Skeletal muscle cell (primary cell): ENCODE measurements at regions not wholly inside any gene's neighbourhood (a gene's known extent, or its start where the extent isn't known, plus 50 kb on each side); places are given as distances from the start of the nearest gene placed in this dataset.

Experiments
- DNase-seq: peaks from one replicate; pipeline ENCODE4 v3.0.0-alpha.2; 2010; ENCODE audit warnings: low read depth
- H3K4me3 ChIP-seq: 2 replicates; pipeline ENCODE4 v1.5.1; 2011; ENCODE audit warnings: low read depth, mild to moderate bottlenecking, control low read depth, low read length, moderate library complexity

GRCh38 chr1:221605569-221605968 lies 136.3 kb downstream of the DUSP10 start:
- no peak overlapping the region for H3K4me3 ChIP-seq
- no peak for DNase-seq

- DNase-seq, result no peak
- no peak overlapping the region for H3K4me3 ChIP-seq
Measured at GRCh38 chr1:221606256-221606655, 135.6 kb downstream of the DUSP10 start.

- no peak overlapping the region for H3K4me3 ChIP-seq
- no peak for DNase-seq
Measured at GRCh38 chr1:221608835-221609320, 133.0 kb downstream of the DUSP10 start.

- no peak overlapping the region for H3K4me3 ChIP-seq
- DNase-seq, result no peak
Measured at GRCh38 chr1:221611656-221612046, 130.2 kb downstream of the DUSP10 start.

GRCh38 chr1:221612047-221612777 lies 129.7 kb downstream of the DUSP10 start:
- H3K4me3 ChIP-seq, result no peak overlapping the region
- peak; percentile 71 for DNase-seq

GRCh38 chr1:221620437-221621384 lies 121.2 kb downstream of the DUSP10 start:
- no peak overlapping the region for H3K4me3 ChIP-seq
- peak; percentile 51 for DNase-seq

GRCh38 chr1:221621683-221622082 lies 120.2 kb downstream of the DUSP10 start:
- DNase-seq, result no peak

GRCh38 chr1:221622389-221622788 lies 119.5 kb downstream of the DUSP10 start:
- H3K4me3 ChIP-seq, result no peak overlapping the region
- no peak for DNase-seq

More at GRCh38 chr1:221621683-221622082, 120.2 kb downstream of the DUSP10 start:
- H3K4me3 ChIP-seq, result no peak overlapping the region

GRCh38 chr1:221625026-221625425 lies 116.9 kb downstream of the DUSP10 start:
- DNase-seq, result no peak
- H3K4me3 ChIP-seq, result no peak overlapping the region

- DNase-seq, result no peak
Measured at GRCh38 chr1:221626041-221626440, 115.8 kb downstream of the DUSP10 start.

GRCh38 chr1:221630236-221630635 lies 111.7 kb downstream of the DUSP10 start:
- no peak for DNase-seq
- H3K4me3 ChIP-seq, result no peak overlapping the region

More at GRCh38 chr1:221626041-221626440, 115.8 kb downstream of the DUSP10 start:
- no peak overlapping the region for H3K4me3 ChIP-seq

- H3K4me3 ChIP-seq, result no peak overlapping the region
- no peak for DNase-seq
Measured at GRCh38 chr1:221631556-221631955, 110.3 kb downstream of the DUSP10 start.

GRCh38 chr1:221632072-221632471 lies 109.8 kb downstream of the DUSP10 start:
- no peak overlapping the region for H3K4me3 ChIP-seq
- no peak for DNase-seq

GRCh38 chr1:221633841-221634409 lies 108.0 kb downstream of the DUSP10 start:
- no peak overlapping the region for H3K4me3 ChIP-seq
- no peak for DNase-seq

GRCh38 chr1:221634606-221635005 lies 107.3 kb downstream of the DUSP10 start:
- no peak overlapping the region for H3K4me3 ChIP-seq
- DNase-seq, result no peak

- no peak overlapping the region for H3K4me3 ChIP-seq
- DNase-seq, result no peak
Measured at GRCh38 chr1:221635305-221635704, 106.6 kb downstream of the DUSP10 start.

GRCh38 chr1:221636096-221636495 lies 105.8 kb downstream of the DUSP10 start:
- no peak for DNase-seq
- H3K4me3 ChIP-seq, result no peak overlapping the region

GRCh38 chr1:221636967-221637366 lies 104.9 kb downstream of the DUSP10 start:
- H3K4me3 ChIP-seq, result no peak overlapping the region
- DNase-seq, result no peak

- DNase-seq, result no peak
- H3K4me3 ChIP-seq, result no peak overlapping the region
Measured at GRCh38 chr1:221637641-221638041, 104.2 kb downstream of the DUSP10 start.

GRCh38 chr1:221638595-221638994 lies 103.3 kb downstream of the DUSP10 start:
- H3K4me3 ChIP-seq, result no peak overlapping the region
- no peak for DNase-seq
